ENCODE measurements at regions not wholly inside any gene's neighbourhood (a gene's known extent, or its start where the extent isn't known, plus 50 kb on each side); places are given as distances from the start of the nearest gene placed in this dataset.
A peak's percentile ranks its signal among the peaks of the same experiment; 100 is the strongest.

- H3K27ac ChIP-seq: no peak overlapping the region
- TF ChIP-seq ZFX (IDR thresholded peaks at IDR 0.05; ENCODE audit: borderline replicate concordance) (no peak), CTCF (IDR thresholded peaks at IDR 0.05) (peak; percentile 18; the same call in 1 of the 2 replicates)
These were observed 419.9 kb upstream of the NWD2 start for GRCh38 chr4:36824682-36825081.

GRCh38 chr4:36835246-36835645 lies 409.3 kb upstream of the NWD2 start:
- TF ChIP-seq ZFX (IDR thresholded peaks at IDR 0.05; ENCODE audit: borderline replicate concordance) (no peak), CTCF (IDR thresholded peaks at IDR 0.05) (no peak)
- no peak overlapping the region for H3K27ac ChIP-seq

GRCh38 chr4:36841583-36842326 lies 402.8 kb upstream of the NWD2 start:
- H3K27ac ChIP-seq: no peak overlapping the region
- TF ChIP-seq CTCF (IDR thresholded peaks at IDR 0.05) (no peak), ZFX (IDR thresholded peaks at IDR 0.05; ENCODE audit: borderline replicate concordance) (no peak)

- no peak for TF ChIP-seq ZFX (IDR thresholded peaks at IDR 0.05; ENCODE audit: borderline replicate concordance)
- TF ChIP-seq CTCF (IDR thresholded peaks at IDR 0.05): no peak
- no peak overlapping the region for H3K27ac ChIP-seq
These were observed 400.1 kb upstream of the NWD2 start for GRCh38 chr4:36844448-36844847.

GRCh38 chr4:36852856-36853255 lies 391.7 kb upstream of the NWD2 start:
- no peak overlapping the region for H3K27ac ChIP-seq
- no peak for TF ChIP-seq CTCF (IDR thresholded peaks at IDR 0.05)
- no peak for TF ChIP-seq ZFX (IDR thresholded peaks at IDR 0.05; ENCODE audit: borderline replicate concordance)

GRCh38 chr4:36854554-36854953 lies 390.0 kb upstream of the NWD2 start:
- no peak overlapping the region for H3K27ac ChIP-seq
- TF ChIP-seq ZFX (IDR thresholded peaks at IDR 0.05; ENCODE audit: borderline replicate concordance) (no peak), CTCF (IDR thresholded peaks at IDR 0.05) (no peak)

- H3K27ac ChIP-seq: no peak overlapping the region
- no peak for TF ChIP-seq ZFX (IDR thresholded peaks at IDR 0.05; ENCODE audit: borderline replicate concordance)
- TF ChIP-seq CTCF (IDR thresholded peaks at IDR 0.05): no peak
These were observed 380.9 kb upstream of the NWD2 start for GRCh38 chr4:36863601-36864000.
